Endothelial cell of umbilical vein (primary cell): ENCODE measurements at regions not wholly inside any gene's neighbourhood (a gene's known extent, or its start where the extent isn't known, plus 50 kb on each side); places are given as distances from the start of the nearest gene placed in this dataset.

Source experiments
- POLR2A ChIP-seq: IDR thresholded peaks from 2 replicates; pipeline ENCODE4 v1.6.1; 2012; ENCODE audit warnings: low read depth, mild to moderate bottlenecking, control low read depth, low read length
- POLR2AphosphoS5 ChIP-seq: IDR thresholded peaks from 2 replicates; pipeline ENCODE4 v1.6.1; 2012; ENCODE audit warnings: low read depth, mild to moderate bottlenecking, control low read depth, low read length, moderate library complexity; ENCODE audit not compliant: insufficient read depth

- TF ChIP-seq POLR2A (no peak), POLR2AphosphoS5 (no peak)
Observed at GRCh38 chr22:47862394-47862793, 1099.9 kb downstream of the TBC1D22A start.
